NCI-H1092 treated with DMSO at 0.1 percent for 48 hours (cell line): ENCODE measurements at regions not wholly inside any gene's neighbourhood (a gene's known extent, or its start where the extent isn't known, plus 50 kb on each side); places are given as distances from the start of the nearest gene placed in this dataset.
"Not testable (repeated sequence)": the region's sequence is repeated elsewhere in the genome, so short reads cannot be mapped to it uniquely, and the experiment has no call there.

Source experiments
- DNase-seq: peaks from one replicate; lab custom pipeline; 2025; lab: John Stamatoyannopoulos, UW

GRCh38 chr2:47728551-47728950 lies 54.4 kb upstream of the MSH6 start:
- no peak for DNase-seq

DNA sequence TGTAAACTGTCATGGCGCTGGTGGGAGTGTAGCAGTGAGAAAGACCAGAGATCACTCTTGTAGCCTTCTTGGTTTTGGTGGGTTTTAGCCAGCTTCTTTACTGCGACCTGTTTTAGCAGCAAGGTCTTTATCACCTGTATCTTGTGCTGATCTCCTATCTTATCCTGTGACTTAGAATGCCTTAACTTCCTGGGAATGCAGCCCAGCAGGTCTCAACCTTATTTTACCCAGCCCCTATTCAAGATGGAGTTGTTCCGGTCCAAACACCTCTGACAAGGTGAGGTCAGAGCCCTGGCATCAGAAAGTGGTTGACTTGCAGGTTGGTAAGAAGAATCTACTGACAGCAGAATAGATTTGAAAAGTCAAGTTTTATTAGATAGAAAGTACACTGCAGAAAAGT lies 55.0 kb upstream of the MSH6 start:
- no peak for DNase-seq

DNA sequence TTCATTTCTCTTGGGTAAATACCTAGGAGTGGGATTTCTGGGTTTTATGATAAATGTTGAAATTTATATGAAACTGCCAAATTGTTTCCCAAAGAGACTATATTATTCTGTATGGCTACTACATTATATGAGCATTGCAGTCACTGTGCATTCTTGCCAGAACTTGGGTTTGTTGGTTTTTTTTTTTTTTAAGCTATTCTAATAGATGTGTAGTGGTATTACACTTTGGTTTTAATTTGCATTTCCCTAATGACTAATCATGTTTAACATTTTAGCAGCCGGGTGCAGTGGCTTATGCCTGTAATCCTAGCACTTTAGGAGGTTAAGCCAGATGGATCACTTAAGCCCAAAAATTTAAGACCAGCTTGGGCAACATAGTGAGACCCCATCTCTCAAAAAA lies 56.0 kb upstream of the MSH6 start:
- not testable (repeated sequence) for DNase-seq

DNA sequence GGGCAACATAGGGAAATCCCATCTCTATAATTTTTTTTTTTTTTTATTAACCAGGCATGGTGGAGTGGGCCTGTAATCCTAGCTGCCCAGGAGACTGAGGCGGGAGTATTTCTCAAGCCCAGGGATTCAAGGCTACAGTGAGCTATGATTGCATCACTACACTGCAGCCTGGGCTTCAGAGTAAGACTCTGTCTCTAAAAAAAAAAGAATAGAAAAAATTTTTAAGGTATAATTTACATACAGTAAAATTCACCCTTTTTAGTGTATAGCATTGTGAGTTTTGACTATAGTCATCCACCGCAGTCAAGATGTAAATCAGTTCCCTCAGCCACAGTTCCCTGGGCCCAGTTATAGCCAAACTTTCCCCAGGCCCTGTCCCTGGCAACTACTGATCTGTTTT lies 57.1 kb upstream of the MSH6 start:
- DNase-seq: no peak

DNA sequence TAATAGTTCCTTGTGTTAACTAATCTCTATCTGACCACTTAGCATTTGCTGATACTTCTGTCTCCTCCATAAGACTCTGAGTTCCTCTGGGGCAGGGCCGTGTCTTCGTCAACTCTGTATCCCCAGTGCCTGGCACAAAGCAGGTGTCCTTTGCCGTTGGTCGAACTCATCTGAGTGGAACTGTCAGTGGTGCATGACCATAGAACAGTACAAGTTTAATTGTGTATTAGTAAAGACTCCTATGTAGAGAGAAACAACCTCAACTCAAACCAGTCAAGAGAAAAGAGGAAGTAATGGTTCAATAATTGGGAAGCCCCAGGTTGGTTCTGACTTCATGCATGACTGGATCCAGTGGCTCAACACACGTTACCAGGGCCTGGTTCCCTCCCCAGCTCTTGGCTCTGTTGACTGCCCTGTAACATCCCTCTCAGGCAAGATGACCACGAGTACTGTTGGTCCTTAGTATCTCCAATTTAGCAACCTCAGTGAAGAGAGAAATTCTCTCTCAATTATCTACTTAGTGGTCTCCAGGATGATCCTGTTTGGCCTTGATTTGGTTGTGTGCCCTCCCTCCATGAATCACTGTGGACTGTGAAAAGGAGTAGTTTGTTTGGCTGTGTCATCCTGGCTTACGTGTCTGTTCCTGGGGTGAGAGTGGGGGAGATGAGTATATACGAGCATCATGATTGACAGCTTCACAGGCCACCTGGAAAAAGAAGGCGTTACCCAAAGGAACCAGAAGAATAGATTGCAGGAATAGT lies 58.5 kb upstream of the MSH6 start:
- DNase-seq: no peak

GRCh38 chr2:47721296-47721695 lies 61.6 kb upstream of the MSH6 start:
- DNase-seq: no peak

DNA sequence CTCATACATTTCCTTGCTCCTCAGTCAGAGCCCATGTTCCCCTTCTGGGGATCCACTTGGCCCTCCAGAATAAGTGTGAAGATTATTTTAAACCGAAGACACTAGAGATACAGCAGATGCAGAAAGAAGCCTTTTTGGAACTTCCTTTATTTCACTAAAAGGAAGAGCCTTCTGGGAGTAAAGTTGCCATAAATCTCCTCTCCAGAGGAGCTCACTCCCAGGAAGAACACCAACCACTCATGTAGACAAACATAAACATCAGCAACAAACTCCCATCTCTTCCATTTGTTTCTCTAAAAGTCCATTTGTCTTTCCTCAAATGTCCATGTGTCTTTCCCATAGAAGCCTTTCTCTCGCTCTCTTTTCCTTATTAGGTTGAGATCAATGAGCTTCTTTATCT lies 62.4 kb upstream of the MSH6 start:
- DNase-seq: no peak

DNA sequence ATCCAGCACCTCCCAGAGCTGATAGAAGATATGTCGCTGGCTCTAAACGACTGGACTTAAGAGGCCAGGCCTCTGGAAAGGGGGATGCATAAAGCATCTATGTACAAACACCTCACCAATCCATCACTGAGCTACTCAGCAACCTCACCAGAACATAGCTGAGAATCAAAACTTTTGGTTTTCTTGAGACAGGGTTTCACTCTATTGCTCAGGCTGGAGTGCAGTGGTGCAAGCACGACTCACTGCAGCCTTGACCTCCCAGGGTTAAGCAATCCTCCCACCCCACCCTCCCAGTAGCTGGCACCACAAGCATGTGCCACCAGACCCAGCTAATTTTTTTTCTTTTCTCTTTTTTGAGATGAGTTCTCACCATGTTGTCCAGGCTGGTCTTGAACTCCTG lies 62.9 kb upstream of the MSH6 start:
- no peak for DNase-seq

GRCh38 chr2:47719099-47719498 lies 63.8 kb upstream of the MSH6 start:
- DNase-seq: no peak

- DNase-seq: not testable (repeated sequence)
These were observed 66.6 kb upstream of the MSH6 start for GRCh38 chr2:47716307-47716706.

GRCh38 chr2:47715552-47715951 lies 67.4 kb upstream of the MSH6 start:
- no peak for DNase-seq

DNA sequence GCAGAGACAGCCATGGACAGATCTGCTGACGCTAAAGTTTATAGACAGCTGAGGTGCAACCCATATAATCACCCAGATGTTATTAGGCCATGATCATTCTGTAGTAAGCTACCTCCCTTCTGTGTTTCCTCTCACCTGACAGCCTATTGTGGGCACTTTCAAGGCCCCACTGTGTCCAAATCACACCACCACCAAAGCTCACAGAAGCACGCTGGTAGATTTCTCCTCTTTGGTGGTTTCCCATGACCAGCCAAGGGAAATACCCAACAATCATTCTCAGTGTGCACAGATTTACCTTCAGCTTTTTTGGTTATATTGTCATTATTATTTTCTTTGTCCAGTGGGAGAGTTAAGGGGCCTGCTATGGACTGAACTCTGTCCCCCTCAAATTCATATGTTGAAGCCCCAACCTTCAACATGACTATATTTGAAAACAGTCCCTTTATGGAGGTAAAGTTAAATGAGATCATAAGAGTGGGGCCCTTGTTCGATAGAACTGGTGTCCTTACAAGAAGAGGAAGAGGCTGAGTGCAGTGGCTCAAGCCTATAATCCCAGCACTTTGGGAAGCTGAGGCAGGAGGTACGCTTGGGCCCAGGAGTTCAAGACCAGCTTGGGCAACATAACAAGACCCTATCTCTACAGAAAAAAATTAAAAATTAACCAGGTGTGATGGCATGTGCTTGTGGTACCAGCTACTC lies 74.0 kb upstream of the MSH6 start:
- DNase-seq: no peak

- DNase-seq: no peak
These were observed 78.7 kb upstream of the MSH6 start for GRCh38 chr2:47704287-47704686.

DNA sequence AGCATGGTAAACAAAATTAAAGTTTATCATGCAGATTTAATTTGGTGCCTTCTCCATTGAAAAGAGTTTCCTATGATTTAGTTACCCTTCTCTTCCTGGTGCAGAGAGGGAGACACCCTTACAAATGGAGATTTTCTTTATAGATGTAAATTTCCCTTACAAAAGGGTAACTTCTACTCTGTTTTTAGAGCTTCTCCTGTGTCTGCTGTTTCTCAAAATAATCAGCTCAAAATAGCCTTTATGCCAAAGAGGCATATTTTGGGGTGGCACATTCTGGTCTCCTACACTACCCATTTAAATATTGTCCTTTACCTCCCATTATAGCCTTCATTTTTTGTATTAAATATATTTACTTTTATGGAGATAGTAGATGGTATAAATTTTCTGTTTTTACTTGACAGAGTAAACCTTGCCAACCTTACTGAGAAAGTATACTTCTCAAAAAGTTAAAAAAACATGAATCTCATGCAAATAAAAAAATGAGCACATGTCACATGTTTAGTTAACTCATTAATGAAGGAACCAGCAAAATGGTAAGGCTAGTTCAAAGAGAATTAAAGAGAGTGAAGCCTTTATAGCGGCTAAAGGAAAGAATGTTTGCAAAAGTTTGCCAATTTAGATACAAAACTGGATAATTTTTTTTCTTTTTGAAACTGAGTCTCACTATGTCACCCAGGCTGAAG lies 83.3 kb upstream of the MSH6 start:
- no peak for DNase-seq

DNA sequence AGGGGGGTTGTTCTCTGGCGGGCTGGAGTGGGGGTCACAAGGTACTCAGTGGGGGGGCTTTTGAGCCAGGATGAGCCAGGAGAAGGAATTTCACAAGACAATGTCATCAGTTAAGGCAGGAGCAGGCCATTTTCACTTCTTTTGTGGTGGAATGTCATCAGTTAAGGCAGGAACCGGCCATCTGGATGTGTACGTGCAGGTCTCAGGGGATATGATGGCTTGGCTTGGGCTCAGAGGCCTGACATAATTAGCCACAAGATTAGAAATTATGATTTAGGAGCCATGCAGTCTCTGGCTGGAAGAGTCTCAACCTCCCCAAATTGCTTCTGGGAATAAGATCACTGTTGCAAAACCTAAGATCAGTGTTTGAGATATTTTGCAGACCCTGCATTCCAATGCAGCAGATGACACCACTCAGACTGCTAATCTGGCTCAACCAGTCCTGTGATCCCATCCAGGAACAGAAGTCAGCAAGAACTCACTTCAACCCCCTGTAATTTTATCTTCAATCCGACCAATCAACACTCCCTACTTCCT lies 84.4 kb upstream of the MSH6 start:
- not testable (repeated sequence) for DNase-seq

GRCh38 chr2:47697681-47698435 lies 85.1 kb upstream of the MSH6 start:
- DNase-seq: not testable (repeated sequence)

DNA sequence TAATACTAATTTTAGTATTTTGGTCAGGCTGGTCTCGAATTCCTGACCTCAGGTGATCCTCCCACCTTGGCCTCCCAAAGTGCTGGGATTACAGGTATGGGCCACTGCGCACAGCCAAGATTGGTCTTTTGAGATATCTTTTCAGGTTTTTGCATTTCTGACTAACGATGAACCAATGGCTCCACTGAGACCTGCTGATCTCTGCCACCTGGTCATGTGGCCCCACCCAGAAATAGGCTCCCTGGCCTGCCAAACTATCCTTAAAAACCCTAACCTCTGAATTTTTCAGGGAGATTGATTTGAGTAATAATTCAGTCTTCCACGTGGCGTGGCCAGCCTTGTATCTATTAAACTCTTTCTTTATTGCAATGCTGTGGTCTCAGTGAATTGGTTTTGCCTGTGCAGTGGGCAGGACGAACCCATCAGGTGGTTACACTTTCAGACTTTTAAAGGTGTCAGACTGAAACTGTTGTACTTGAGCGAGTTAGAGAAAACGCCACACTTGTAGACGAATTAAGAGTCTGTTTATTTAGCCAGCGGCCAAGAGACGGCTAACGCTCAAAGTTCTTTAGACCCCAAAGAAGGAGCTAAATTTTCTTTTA lies 85.8 kb upstream of the MSH6 start:
- no peak for DNase-seq

- no peak for DNase-seq
These were observed 86.5 kb upstream of the MSH6 start for GRCh38 chr2:47696478-47696831.

- DNase-seq: no peak
These were observed 87.0 kb upstream of the MSH6 start for GRCh38 chr2:47695800-47696477.

GRCh38 chr2:47694451-47694850 lies 88.5 kb upstream of the MSH6 start:
- not testable (repeated sequence) for DNase-seq

DNA sequence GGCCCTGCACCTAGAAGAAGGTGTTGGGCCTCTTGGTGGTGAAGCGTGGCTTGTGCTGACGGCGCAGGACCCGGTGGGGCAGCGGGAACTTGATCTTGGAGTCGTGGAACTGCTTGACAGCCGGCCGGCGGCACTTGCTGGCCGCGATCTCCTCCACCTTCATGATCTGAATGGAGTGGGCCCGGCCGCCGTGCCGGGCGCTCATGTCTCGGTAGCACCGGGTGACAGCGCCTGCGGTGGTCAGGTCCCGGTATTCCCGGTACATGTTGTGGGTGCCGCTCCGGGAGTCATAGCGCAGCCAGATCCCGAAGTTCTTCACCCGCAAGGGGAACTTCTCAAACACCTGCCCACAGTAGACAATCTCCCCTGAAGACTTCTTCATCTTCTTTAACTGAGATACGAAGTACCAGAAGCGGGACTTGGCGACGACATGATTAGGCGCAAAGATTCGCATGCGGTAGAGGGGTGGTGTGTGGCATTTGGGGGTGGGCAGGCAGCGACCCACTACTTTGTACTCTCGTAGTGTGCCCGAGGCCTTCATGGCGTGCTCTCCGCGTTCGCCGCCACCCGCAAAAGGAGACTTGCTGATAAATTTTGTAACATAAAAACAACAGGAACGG lies 92.1 kb upstream of the MSH6 start:
- DNase-seq: not testable (repeated sequence)
